Stimulated activated CD4-positive, alpha-beta T cell treated with anti-CD3 and anti-CD28 coated beads, Interleukin-1b, Interleukin-23, amount 100 ng/mL, for 48 hours (primary cell): ENCODE measurements at regions not wholly inside any gene's neighbourhood (a gene's known extent, or its start where the extent isn't known, plus 50 kb on each side); places are given as distances from the start of the nearest gene placed in this dataset.
"Not testable (repeated sequence)": the region's sequence is repeated elsewhere in the genome, so short reads cannot be mapped to it uniquely, and the experiment has no call there.

Experiments used
- DNase-seq: peaks from one replicate; pipeline ENCODE4 v3.0.0-alpha.2; 2020

DNA sequence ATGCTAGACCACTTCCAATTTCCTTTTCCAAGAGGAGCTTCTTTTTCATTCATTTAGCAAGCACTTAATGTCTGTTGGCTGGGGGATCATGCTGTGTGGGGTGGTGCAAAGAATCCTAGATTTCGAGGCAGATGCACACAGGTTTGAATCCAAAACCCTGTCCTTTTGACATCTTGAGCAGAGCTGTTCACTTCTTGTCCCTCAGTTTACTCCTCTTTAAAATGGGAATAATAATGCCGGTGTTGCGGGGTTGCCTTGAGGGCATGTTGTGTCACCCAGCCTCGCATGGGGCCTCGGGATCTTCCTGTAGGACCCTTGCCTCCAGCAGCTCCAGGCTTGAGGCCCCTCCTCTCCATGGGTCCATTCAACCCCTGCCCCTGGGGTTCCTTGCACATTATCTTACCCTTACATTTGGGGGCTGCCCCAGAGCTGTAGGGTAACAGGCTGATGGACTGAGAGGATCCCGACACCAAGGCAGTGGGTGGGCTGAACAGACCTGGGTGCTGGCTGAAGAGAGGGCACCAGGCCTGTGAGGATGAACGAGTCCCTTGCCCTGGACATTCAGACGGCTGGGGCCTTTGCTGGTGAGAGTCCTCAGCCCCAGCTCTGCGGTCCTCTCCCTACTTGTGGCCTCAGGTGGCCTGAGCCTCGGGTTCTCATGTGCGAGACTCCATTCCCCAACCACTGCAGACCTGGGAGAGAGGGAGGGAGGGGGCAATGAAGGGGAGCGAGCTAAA, 145.8 kb downstream of the BARX1 start:
- no peak for DNase-seq

DNA sequence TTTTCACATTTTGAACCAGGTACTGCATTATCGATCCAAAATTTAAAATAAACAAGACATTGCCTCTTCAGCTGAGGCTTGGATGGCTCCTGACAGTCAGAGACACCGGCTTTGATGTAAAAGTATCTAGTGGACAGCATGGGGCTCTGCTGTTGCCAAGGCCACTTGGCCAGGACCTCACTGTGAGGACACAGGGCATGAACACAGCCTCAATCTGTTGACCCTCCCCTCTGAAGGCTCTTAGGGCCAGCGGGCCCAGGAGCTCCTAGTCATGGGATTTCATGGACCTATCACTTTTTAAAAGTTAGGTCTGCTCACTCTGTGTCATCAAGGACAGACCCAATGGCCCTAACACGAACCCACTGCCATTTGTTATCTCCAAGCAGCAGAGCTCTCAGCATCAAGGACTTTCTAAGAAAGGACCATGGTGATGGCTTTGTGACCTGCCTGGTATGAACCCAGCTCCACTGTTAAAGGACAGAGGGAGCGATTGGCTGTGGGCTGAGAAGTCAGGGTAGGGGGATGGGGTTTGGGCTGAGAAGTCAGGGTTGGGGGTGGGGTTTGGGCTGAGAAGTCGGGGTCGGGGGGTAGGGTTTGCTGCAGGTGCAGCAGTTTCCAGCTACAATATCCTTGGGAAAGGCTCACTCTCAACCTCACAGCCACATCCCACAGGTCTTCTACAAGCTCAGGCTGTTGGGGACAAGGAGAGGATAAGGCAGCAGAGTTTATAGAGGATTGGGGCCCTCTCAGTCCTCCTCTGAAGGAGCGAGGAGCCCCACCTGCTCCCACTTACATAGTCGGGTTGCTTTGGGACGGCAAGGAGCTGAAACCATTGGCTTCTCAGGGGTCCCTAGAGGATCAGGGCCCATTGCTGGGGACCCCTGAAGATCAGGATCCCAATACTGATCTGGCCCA, 146.8 kb downstream of the BARX1 start:
- DNase-seq, result no peak

GRCh38 chr9:93807166-93808074, 147.7 kb downstream of the BARX1 start:
- DNase-seq, result no peak

GRCh38 chr9:93801581-93802284, 153.4 kb downstream of the BARX1 start:
- DNase-seq, result no peak

DNA sequence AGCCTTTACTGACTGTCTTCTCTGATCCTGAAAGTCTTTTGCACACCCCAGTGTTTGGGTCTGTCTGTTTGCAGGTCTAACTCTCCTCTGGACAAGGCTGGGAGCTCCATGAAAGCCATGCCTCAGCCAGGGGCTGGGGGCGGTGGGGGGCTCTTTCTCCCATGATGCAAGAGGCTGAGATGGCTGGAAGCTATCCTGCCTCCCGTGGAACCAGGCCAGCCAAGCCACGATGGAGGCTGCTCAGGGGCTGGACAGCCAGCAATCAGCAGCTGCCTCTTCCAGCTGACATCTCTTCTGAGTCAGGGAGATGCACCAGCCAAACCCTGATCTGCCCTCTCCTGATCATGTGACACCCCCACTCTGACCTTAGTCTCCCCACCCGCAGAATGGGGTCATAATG, 154.0 kb downstream of the BARX1 start:
- no peak for DNase-seq

DNA sequence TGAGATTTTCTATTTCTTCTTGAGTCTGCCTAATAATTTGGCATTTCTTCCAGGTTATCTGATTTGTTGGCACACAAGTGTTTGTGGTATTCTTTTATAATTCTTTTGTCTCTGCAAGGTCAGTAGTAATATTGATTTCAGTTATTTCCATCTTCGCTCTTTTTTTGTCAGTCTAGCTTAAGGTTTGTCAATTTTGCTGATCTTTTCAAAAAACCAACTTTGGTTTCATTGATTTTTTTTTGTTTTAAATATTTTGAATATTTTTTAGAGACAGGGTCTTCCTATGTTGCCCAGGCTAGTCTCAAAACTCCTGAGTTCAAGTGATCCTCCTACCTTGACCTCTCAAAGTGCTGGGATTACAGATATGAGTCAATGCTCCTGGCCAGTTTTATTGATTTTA, 162.8 kb downstream of the BARX1 start:
- no peak for DNase-seq

GRCh38 chr9:93786204-93786603, 169.0 kb downstream of the BARX1 start:
- no peak for DNase-seq

- DNase-seq, result no peak
Measured at GRCh38 chr9:93776873-93777272, 178.3 kb downstream of the BARX1 start.

DNA sequence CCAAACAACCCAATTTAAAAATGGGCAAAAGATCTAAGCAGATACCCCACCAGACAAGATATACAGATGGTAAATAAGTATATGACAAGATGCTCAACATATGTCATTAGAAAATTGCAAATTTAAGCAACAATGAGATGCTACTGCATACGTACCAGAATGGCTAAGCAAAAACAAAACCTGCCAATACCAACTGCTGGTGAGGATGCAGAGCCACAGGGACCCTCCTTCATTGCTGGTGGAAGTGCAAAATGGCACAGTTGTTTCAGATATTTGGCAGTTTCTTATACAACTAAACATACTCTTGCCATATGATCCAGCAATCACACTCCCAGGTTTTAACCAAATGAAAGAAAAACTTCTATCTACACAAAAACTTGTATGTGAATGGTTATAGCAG, 178.9 kb downstream of the BARX1 start:
- DNase-seq, result no peak

DNA sequence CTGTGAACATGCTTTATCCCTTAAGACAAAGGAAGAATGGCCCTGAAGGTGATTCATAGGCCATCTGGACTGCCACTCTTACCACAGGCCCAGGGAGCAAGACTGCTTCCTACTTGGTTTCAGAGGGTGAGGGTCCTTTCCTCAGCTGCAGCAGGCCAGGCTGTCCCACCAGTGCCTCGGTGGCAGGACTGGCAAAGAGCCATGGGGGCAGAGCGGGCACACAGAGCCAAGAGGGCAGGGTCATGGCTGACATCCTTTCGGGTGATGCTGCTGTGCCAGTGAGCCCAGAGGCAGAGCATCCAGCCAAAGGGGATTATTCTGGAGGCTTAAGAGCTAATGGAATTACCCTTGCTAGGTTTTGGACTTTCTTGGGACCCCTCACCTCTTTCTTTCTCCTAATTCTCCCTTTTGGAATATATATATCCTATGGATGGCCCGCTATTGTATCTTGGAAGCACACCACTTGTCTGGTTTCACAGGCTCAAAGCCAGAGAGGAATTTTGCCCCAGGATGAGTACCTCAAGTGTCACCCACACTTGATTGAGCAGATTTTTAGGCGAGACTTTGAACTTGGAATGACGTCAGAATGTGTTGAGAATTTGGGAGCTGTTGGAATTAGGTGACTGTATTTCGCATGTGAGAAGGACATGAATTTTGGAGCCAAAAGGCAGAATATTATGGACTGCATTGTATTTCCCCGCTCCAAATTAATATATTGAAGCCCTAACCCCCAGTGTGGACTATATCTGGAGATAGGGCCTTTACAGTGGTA, 180.6 kb downstream of the BARX1 start:
- DNase-seq, result no peak

DNA sequence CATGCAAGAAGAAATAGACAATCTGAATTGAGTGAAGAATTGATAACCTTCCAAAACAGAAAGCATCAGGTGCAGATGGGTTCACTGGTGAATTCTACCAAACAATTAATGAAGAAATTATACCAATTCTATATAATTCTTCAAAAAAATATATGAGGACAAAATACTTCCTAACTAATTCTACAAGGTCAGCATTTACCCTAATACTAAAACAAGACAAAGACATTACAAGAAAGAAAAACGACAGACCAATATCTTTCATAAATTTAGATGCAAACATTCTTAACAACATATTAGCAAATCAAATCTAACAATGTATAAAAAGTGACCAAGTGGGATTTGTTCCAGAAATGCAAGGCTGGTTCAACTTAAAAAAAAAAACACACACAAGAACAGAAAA, 183.9 kb downstream of the BARX1 start:
- DNase-seq, result no peak

GRCh38 chr9:93761822-93762221, 185.4 kb downstream of the PHF2 start:
- no peak for DNase-seq

DNA sequence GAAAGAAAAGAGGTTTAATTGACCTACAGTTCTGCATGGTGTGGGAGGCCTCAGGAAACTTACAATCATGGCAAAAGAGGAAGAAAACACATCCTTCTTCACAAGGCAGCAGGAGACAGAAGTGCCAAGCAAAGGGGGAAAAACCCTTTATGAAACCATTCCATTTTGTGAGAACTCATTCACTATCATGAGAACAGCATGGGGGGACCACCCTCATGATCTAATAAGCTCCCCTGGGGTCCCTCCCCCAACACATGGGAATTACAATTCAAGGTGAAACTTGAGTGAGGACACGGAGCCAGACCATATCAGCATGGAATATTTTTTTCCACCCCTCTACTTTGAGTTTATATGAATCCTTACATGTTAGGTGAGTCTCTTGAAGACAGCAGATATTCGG, 173.7 kb downstream of the PHF2 start:
- DNase-seq, result no peak

DNA sequence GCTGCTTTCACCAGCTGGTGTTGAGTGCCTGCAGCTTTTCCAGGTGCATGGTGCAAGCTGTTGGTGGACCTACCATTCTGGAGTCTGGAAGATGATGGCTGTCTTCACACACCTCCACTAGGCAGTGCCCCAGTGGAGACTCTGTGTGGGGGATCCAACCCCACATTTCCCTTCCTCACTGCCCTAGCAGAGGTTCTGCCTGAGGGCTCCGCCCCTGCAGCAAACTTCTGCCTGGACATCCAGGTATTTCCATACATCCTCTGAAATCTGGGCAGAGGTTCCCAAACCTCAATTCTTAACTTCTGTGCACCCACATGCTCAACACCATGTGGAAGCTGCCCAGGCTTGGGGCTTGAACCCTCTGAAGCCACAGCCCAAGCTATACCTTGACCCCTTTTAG, 172.4 kb downstream of the PHF2 start:
- not testable (repeated sequence) for DNase-seq

DNA sequence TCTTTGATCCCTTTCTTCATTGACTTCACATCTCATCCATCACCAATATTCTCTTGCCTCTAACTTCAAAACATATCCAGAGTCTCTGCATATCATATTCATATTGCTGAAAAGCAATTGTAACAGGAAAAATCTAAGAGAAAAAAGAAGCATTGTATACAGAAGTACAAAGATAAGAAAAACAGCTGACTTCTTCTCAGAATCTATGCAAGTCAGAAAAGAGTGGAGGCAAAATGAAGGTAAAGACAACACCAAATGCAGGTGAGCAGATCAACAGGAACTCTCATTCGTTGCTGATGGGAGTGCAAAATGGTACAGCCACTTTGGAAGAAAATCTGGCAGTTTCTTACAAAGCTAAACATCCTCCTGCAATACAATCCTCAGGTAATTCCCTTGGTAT, 155.6 kb downstream of the PHF2 start:
- no peak for DNase-seq

DNA sequence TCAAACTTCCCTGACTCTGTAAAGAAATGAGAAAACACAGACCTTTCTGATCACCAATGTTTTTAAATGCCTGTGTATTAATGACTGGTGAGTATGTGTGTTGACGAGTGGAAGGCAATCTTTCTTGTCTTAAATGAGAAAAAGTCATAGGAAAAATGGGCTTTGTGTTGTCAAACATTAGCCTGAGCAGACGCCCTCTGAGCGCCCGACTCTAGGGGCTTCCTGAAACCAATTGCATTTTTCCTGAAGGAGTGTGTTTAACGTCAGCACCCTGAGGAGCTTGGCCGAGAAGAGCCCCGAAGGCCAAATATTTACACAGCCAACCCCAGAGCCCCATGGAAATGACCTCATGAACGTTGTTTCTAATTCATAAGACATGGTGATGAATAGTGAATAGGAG, 154.3 kb downstream of the PHF2 start:
- DNase-seq, result no peak

GRCh38 chr9:93730217-93730616, 153.8 kb downstream of the PHF2 start:
- no peak for DNase-seq
